ENCODE measurements at regions not wholly inside any gene's neighbourhood (a gene's known extent, or its start where the extent isn't known, plus 50 kb on each side); places are given as distances from the start of the nearest gene placed in this dataset.

- TF ChIP-seq, protein P1, sequence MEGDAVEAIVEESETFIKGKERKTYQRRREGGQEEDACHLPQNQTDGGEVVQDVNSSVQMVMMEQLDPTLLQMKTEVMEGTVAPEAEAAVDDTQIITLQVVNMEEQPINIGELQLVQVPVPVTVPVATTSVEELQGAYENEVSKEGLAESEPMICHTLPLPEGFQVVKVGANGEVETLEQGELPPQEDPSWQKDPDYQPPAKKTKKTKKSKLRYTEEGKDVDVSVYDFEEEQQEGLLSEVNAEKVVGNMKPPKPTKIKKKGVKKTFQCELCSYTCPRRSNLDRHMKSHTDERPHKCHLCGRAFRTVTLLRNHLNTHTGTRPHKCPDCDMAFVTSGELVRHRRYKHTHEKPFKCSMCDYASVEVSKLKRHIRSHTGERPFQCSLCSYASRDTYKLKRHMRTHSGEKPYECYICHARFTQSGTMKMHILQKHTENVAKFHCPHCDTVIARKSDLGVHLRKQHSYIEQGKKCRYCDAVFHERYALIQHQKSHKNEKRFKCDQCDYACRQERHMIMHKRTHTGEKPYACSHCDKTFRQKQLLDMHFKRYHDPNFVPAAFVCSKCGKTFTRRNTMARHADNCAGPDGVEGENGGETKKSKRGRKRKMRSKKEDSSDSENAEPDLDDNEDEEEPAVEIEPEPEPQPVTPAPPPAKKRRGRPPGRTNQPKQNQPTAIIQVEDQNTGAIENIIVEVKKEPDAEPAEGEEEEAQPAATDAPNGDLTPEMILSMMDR (IDR thresholded peaks at IDR 0.05; ENCODE audit: low read depth, low read length), result no peak
- no peak for TF ChIP-seq POLR2A (IDR thresholded peaks at IDR 0.05; ENCODE audit: extremely low read depth, insufficient read length)
- TF ChIP-seq, protein P2, sequence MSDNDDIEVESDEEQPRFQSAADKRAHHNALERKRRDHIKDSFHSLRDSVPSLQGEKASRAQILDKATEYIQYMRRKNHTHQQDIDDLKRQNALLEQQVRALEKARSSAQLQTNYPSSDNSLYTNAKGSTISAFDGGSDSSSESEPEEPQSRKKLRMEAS (IDR thresholded peaks at IDR 0.05; ENCODE audit: low read depth, low read length), result no peak
Observed at GRCh38 chr20:48324744-48325143, 503.1 kb downstream of the PREX1 start.
